ENCODE measurements at regions not wholly inside any gene's neighbourhood (a gene's known extent, or its start where the extent isn't known, plus 50 kb on each side); places are given as distances from the start of the nearest gene placed in this dataset.

GRCh38 chr22:27181537-27181936, 524.1 kb downstream of the MIAT start:
- no peaks in the 10 kb centered on the region for H3K4me1 ChIP-seq (ENCODE audit: control insufficient read depth in 2 of 3, insufficient read depth in 2 of 3, low read depth in 1 of 3, low read length in 3 of 3)
- no peak overlapping the region for H3K4me3 ChIP-seq (ENCODE audit: low read length in 3 of 3)
- no peak overlapping the region for H3K27ac ChIP-seq (ENCODE audit: low read depth in 2 of 2, low read length in 2 of 2)
- no peak overlapping the region for H3K9ac ChIP-seq (ENCODE audit: low read length in 3 of 3)
- H3K36me3 ChIP-seq (ENCODE audit: control insufficient read depth in 2 of 3, insufficient read depth in 3 of 3, low read length in 3 of 3) = no peaks in the 10 kb centered on the region
- TF ChIP-seq CTCF (IDR thresholded peaks at IDR 0.05; ENCODE audit: borderline replicate concordance, extremely low read depth, insufficient read depth) = no peak
- intact Hi-C loops (cut with DNase I) = no loop called here
- FAIRE-seq = no peak
- no peaks in the 10 kb centered on the region for H3K27me3 ChIP-seq (ENCODE audit: control insufficient read depth, insufficient read depth, low read length)
- DNase-seq = no peak
- H3K9me3 ChIP-seq (ENCODE audit: control insufficient read depth in 2 of 3, insufficient read depth in 1 of 3, low read length in 3 of 3) = no peaks in the 10 kb centered on the region

- intact Hi-C loops (cut with DNase I) = no loop called here
- no peak overlapping the region for H3K9ac ChIP-seq (ENCODE audit: low read length in 3 of 3)
- H3K9me3 ChIP-seq (ENCODE audit: control insufficient read depth in 2 of 3, insufficient read depth in 1 of 3, low read length in 3 of 3) = no peaks in the 10 kb centered on the region
- no peaks in the 10 kb centered on the region for H3K36me3 ChIP-seq (ENCODE audit: control insufficient read depth in 2 of 3, insufficient read depth in 3 of 3, low read length in 3 of 3)
- H3K27ac ChIP-seq (ENCODE audit: low read depth in 2 of 2, low read length in 2 of 2) = no peak overlapping the region
- H3K4me1 ChIP-seq (ENCODE audit: control insufficient read depth in 2 of 3, insufficient read depth in 2 of 3, low read depth in 1 of 3, low read length in 3 of 3) = no peaks in the 10 kb centered on the region
- DNase-seq (no peak), FAIRE-seq (no peak)
- no peaks in the 10 kb centered on the region for H3K27me3 ChIP-seq (ENCODE audit: control insufficient read depth, insufficient read depth, low read length)
- H3K4me3 ChIP-seq (ENCODE audit: low read length in 3 of 3) = no peak overlapping the region
- no peak for TF ChIP-seq CTCF (IDR thresholded peaks at IDR 0.05; ENCODE audit: borderline replicate concordance, extremely low read depth, insufficient read depth)
Observed at GRCh38 chr22:27183474-27183873, 526.1 kb downstream of the MIAT start.

- Histone ChIP-seq H3K9me3 (ENCODE audit: control insufficient read depth in 2 of 3, insufficient read depth in 1 of 3, low read length in 3 of 3) (no peaks in the 10 kb centered on the region), H3K27me3 (ENCODE audit: control insufficient read depth, insufficient read depth, low read length) (no peaks in the 10 kb centered on the region), H3K4me1 (ENCODE audit: control insufficient read depth in 2 of 3, insufficient read depth in 2 of 3, low read depth in 1 of 3, low read length in 3 of 3) (no peaks in the 10 kb centered on the region), H3K9ac (ENCODE audit: low read length in 3 of 3) (no peak overlapping the region), H3K27ac (ENCODE audit: low read depth in 2 of 2, low read length in 2 of 2) (no peak overlapping the region), H3K36me3 (ENCODE audit: control insufficient read depth in 2 of 3, insufficient read depth in 3 of 3, low read length in 3 of 3) (no peaks in the 10 kb centered on the region), H3K4me3 (ENCODE audit: low read length in 3 of 3) (no peak overlapping the region)
- no peak for DNase-seq
- no peak for FAIRE-seq
- intact Hi-C loops (cut with DNase I) = no loop called here
- TF ChIP-seq CTCF (IDR thresholded peaks at IDR 0.05; ENCODE audit: borderline replicate concordance, extremely low read depth, insufficient read depth) = no peak
Observed at GRCh38 chr22:27185099-27185709, 527.8 kb downstream of the MIAT start.

GRCh38 chr22:27185760-27186302, 528.4 kb downstream of the MIAT start:
- FAIRE-seq = no peak
- no peaks in the 10 kb centered on the region for H3K36me3 ChIP-seq (ENCODE audit: control insufficient read depth in 2 of 3, insufficient read depth in 3 of 3, low read length in 3 of 3)
- H3K4me3 ChIP-seq (ENCODE audit: low read length in 3 of 3) = no peak overlapping the region
- H3K27ac ChIP-seq (ENCODE audit: low read depth in 2 of 2, low read length in 2 of 2) = no peak overlapping the region
- peak in 1 of 5 donors; percentile 65 for DNase-seq
- TF ChIP-seq CTCF (IDR thresholded peaks at IDR 0.05; ENCODE audit: borderline replicate concordance, extremely low read depth, insufficient read depth) = no peak
- H3K27me3 ChIP-seq (ENCODE audit: control insufficient read depth, insufficient read depth, low read length) = no peaks in the 10 kb centered on the region
- intact Hi-C loops (cut with DNase I) = no loop called here
- H3K9ac ChIP-seq (ENCODE audit: low read length in 3 of 3) = no peak overlapping the region
- H3K9me3 ChIP-seq (ENCODE audit: control insufficient read depth in 2 of 3, insufficient read depth in 1 of 3, low read length in 3 of 3) = no peaks in the 10 kb centered on the region
- no peaks in the 10 kb centered on the region for H3K4me1 ChIP-seq (ENCODE audit: control insufficient read depth in 2 of 3, insufficient read depth in 2 of 3, low read depth in 1 of 3, low read length in 3 of 3)

All from kidney (tissue), 13 donors.